Ovary (tissue), 7 donors: ENCODE measurements at regions not wholly inside any gene's neighbourhood (a gene's known extent, or its start where the extent isn't known, plus 50 kb on each side); places are given as distances from the start of the nearest gene placed in this dataset.

ENCODE experiments used
- DNase-seq, 5 donors: peaks; one replicate each; pipeline ENCODE4 v3.0.0-alpha.2; 2019 to 2020
- H3K27ac ChIP-seq, 2 donors: fragments of 200-600 bp; one replicate each; pipeline versions ENCODE4 v1.5.1 to v1.8.0; 2019 to 2022
- H3K27me3 ChIP-seq: fragments of 200-600 bp; one replicate; pipeline ENCODE4 v1.8.0; 2022
- H3K36me3 ChIP-seq: fragments of 200-600 bp; sonication (generic); one replicate; pipeline ENCODE4 v1.5.1; 2019
- H3K4me1 ChIP-seq: one replicate; pipeline ENCODE4 v1.8.1; 2013; ENCODE audit warnings: mild to moderate bottlenecking, moderate library complexity; ENCODE audit not compliant: insufficient read depth
- H3K4me3 ChIP-seq: fragments of 200-600 bp; sonication (generic); one replicate; pipeline ENCODE4 v1.5.1; 2017
- H3K9me3 ChIP-seq, 2 donors: fragments of 200-600 bp in 1 of 2; sonication (generic) in 1 of 2; one replicate each; pipeline versions ENCODE4 v1.5.1 to v1.8.1; 2013 to 2019; ENCODE audit warnings: mild to moderate bottlenecking in 1 of 2, moderate library complexity in 1 of 2
- CTCF ChIP-seq, 3 donors: fragments of 450-650 bp in 2 of 3; fragments of 200-600 bp in 1 of 3; IDR thresholded peaks; one replicate each; pipeline versions ENCODE4 v1.5.1 to v1.8.0; 2016 to 2022; ENCODE audit warnings: antibody characterized with exemption in 3 of 3, mild to moderate bottlenecking in 1 of 3
- EP300 ChIP-seq: sonication (generic); formaldehyde crosslinking; IDR thresholded peaks from one replicate; pipeline ENCODE4 v1.6.1; 2017; ENCODE audit warnings: antibody characterized with exemption
- POLR2A ChIP-seq: fragments of 450-650 bp; IDR thresholded peaks from one replicate; pipeline ENCODE4 v1.6.1; 2017; ENCODE audit warnings: antibody characterized with exemption, mild to moderate bottlenecking, moderate library complexity
- WGBS, 3 donors: extraction: QIAGEN DNeasy Blood & Tissue Kit in 1 of 3; methylation state at CpG; one replicate each; pipeline versions ENCODE4 v1.1.5 to v1.1.7; 2013 to 2017; 5-methylcytosine and 5-hydroxymethylcytosine counted together
- intact Hi-C, 4 donors: fragments of 100-400 bp; cut with DNase I; formaldehyde crosslinking; loops; one replicate each; pipeline versions ENCODE4 v1.11.0 to v1.15.1; 2022 to 2023
- donor health status: DM: no; HTN: no; CAD: no; lungs with moderate emphysema.
- donor health status: DM: no; HTN: no; CAD: no.
- donor health status: Bipolar disorder and iron deficiency.
- donor health status: DM: no; HTN: no; CAD: no.
- donor health status: DM: yes; HTN: yes; CAD: no.

- H3K36me3 ChIP-seq: no peaks in the 10 kb centered on the region
Measured at GRCh38 chr9:38278457-38278856, 114.0 kb upstream of the ALDH1B1 start.

DNA sequence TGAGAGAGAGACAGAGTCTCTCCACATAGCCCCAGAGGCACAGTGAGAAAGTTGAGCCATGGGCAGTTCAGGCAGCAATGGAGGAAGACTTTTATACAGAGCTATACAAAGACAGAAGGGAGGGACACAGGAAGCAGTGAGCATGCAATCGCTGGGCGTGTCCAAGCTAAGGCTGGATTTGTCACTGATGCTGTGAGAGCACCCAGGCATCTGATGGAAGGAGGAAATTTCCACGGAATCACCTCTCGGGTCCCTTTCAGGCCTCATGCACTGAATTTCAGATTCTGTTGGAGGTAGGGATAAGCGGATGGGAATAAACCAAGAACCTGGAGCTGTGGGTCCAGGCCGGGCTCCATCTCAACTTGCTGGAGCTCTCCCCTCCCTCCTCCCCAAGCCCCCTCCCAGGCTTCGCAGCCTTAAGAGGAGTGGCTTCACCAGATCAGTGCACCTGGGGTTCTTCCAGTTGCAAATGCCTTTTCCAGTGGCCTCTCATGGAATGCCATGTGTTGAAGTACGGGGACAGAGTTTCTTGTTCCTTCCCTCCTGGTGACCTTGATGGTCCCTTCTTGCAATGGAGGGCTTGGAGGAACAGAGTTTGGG lies 114.8 kb upstream of the ALDH1B1 start:
- Histone ChIP-seq H3K27ac (no peak overlapping the region), H3K4me1 (no peaks in the 10 kb centered on the region), H3K36me3 (no peaks in the 10 kb centered on the region), H3K9me3 (no peaks in the 10 kb centered on the region), H3K27me3 (no peaks in the 10 kb centered on the region), H3K4me3 (no peak overlapping the region)
- intact Hi-C loops: loop anchor here in 1 of 4 donors (10.0 kb wide), 1 partner anchor 53 kb away; no protein-coding TSS in a partner anchor
- TF ChIP-seq POLR2A (no peak), CTCF (IDR thresholded peaks at IDR 0.05) (no peak), EP300 (no peak)
- DNase-seq: no peak
- WGBS, 3 donors: 91 to 95% (median 94%) methylated on average over 8 of the region's 8 CpGs

More at GRCh38 chr9:38278457-38278856, 114.0 kb upstream of the ALDH1B1 start:
- TF ChIP-seq CTCF (IDR thresholded peaks at IDR 0.05) (no peak), EP300 (no peak), POLR2A (no peak)
- 76 to 79% (median 77%) methylated on average over 4 of the region's 4 CpGs for WGBS, 3 donors
- Histone ChIP-seq H3K9me3 (no peaks in the 10 kb centered on the region), H3K27ac (no peak overlapping the region), H3K4me1 (no peaks in the 10 kb centered on the region), H3K27me3 (no peaks in the 10 kb centered on the region), H3K4me3 (no peak overlapping the region)
- no peak for DNase-seq
- intact Hi-C loops: loop anchor here in 1 of 4 donors (10.0 kb wide), 1 partner anchor 54 kb away; no protein-coding TSS in a partner anchor

DNA sequence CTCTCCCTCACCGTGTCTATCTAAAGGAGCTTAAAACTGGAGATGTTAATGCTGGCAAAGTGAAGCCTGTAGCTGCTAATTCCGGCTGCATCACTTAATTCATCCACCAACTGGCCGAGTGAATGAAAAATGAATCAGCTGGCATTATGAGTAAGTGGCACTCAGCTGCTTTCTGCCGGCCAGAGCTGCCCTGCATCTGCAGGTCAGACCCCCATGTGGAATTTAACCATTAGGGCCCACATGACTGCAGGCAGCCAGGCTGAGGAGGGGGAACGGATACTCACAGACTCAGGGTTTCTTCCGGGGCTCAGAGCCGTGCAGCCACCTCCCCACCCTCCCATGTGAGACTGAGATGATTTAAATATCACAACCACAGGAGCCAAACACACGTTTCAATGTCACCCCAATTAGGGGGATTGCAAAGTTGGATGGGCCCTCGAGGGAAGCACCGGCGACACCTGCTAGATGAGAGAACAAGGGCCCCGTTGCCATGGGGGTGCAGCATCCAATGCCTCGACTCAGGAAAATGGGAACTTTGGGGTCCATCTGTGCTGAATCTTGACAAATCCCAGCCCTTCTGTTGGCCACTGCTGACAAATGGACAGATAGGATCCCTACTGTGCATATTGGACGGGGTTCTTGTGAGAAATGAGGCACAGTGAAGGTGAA lies 115.6 kb upstream of the ALDH1B1 start:
- DNase-seq: no peak
- WGBS, 3 donors: 80 to 82% (median 81%) methylated on average over 14 of the region's 14 CpGs
- Histone ChIP-seq H3K4me3 (no peak overlapping the region), H3K36me3 (no peaks in the 10 kb centered on the region), H3K9me3 (no peaks in the 10 kb centered on the region), H3K27ac (no peak overlapping the region), H3K4me1 (no peaks in the 10 kb centered on the region), H3K27me3 (no peaks in the 10 kb centered on the region)
- TF ChIP-seq POLR2A (no peak), EP300 (no peak), CTCF (IDR thresholded peaks at IDR 0.05) (no peak)
- intact Hi-C loops: loop anchor here in 1 of 4 donors (10.0 kb wide), 1 partner anchor 52 kb away; no protein-coding TSS in a partner anchor

- Histone ChIP-seq H3K27ac (no peak overlapping the region), H3K4me1 (no peaks in the 10 kb centered on the region), H3K4me3 (no peak overlapping the region), H3K27me3 (no peaks in the 10 kb centered on the region), H3K36me3 (no peaks in the 10 kb centered on the region), H3K9me3 (no peaks in the 10 kb centered on the region)
- WGBS, 3 donors: 18 to 40% (median 21%) methylated on average over 4 of the region's 4 CpGs
- DNase-seq: no peak
- intact Hi-C loops: loop anchor here in 1 of 4 donors (10.0 kb wide), 1 partner anchor 50 kb away; no protein-coding TSS in a partner anchor
- TF ChIP-seq POLR2A (no peak), CTCF (IDR thresholded peaks at IDR 0.05) (no peak), EP300 (no peak)
Measured at GRCh38 chr9:38274800-38275199, 117.7 kb upstream of the ALDH1B1 start.
